ENCODE measurements at regions not wholly inside any gene's neighbourhood (a gene's known extent, or its start where the extent isn't known, plus 50 kb on each side); places are given as distances from the start of the nearest gene placed in this dataset.

DNA sequence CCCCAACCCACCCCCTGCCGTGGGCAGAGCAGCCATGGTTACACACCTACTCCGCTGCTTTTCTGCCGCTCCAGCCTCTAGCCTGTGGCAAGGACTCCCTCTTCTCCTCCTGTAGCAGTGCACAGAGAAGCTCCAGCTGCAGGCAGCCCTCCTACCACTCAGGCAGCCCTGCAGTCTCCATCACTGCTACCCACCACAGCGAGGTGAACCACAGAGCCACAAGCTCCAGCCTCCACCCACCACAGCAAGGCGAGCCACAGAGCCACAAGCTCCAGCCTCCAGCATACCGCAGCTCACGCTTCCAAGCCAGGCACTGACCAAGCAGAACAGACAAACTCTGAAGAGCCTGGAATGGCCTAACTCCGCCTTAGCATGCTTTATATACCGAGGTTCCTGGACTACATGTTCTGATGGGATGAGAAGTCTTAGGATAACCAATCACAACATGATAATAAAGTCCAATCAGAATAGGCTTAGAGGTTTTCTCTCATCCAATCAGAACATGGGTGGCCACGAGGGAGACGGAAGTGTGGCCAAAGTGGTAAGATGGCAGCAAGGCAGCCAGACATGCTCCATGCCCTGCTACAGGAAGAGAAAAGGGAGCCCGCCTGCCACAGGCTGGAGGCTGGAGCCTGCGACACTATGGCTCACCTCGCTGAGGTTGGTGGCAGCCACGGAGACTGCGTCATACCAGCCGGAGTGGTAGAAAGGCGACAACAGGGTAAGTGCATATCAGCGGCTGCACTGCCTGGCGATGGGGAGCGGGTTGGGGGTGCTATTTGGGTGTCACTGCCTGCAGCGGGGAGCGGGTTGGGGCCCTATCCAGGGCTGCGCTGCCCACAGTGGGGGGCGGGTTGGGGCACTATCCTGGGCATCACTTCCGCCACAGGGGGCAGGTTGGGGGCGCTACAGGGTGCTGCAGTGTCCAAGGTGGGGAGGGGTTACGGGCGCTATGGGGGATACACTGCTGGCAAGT is 75.8 kb upstream of the PCAT7 start:
- no peaks in the 10 kb centered on the region for H4K20me1 ChIP-seq (ENCODE audit: control insufficient read depth, extremely low read depth, insufficient read depth, low read length)
- H3K27ac ChIP-seq (ENCODE audit: insufficient read depth, low read length) = no peak overlapping the region

DNA sequence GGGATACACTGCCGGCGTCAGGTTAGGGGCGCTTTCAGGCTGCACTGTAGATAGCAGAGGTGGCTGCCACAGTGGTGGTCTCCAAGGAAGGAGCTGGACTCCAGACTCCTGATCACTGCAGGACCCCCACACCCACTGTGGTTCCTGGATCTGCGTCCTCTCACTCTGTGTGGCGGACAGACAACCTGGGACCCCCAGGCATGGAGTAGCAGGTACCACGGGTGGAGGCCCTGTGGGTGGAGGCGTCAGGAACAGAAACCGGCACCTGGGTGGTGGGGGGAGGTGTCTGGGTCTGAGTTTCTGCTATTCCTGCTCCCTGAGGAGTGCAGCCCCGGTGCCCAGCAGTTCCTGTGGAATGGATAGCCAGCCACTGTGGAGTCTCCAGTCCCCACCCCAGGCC is 75.1 kb upstream of the PCAT7 start:
- Histone ChIP-seq H3K36me3 (ENCODE audit: control insufficient read depth, insufficient read depth, low read length) (no peaks in the 10 kb centered on the region), H3K4me1 (ENCODE audit: control insufficient read depth, extremely low read depth, insufficient read depth, low read length) (no peaks in the 10 kb centered on the region), H3K27me3 (ENCODE audit: control insufficient read depth, insufficient read depth, low read length) (no peaks in the 10 kb centered on the region), H3K9me3 (ENCODE audit: control insufficient read depth, insufficient read depth, low read depth, low read length) (no peaks in the 10 kb centered on the region), H3K27ac (ENCODE audit: insufficient read depth, low read length) (no peak overlapping the region), H3K79me2 (ENCODE audit: control insufficient read depth, insufficient read depth, low read length) (no peaks in the 10 kb centered on the region), H2AFZ (ENCODE audit: low read length) (no peak overlapping the region), H4K20me1 (ENCODE audit: control insufficient read depth, extremely low read depth, insufficient read depth, low read length) (no peaks in the 10 kb centered on the region), H3K9ac (ENCODE audit: insufficient read depth, low read length) (no peak overlapping the region), H3K4me3 (replicated peaks in 1 of 4; ENCODE audit: control extremely low read depth in 1 of 4, insufficient read depth in 1 of 4, low read depth in 3 of 4, low read length in 4 of 4) (no peak overlapping the region), H3K4me2 (ENCODE audit: extremely low read depth, insufficient read depth, low read length) (no peak overlapping the region)
- TF ChIP-seq, protein P1, sequence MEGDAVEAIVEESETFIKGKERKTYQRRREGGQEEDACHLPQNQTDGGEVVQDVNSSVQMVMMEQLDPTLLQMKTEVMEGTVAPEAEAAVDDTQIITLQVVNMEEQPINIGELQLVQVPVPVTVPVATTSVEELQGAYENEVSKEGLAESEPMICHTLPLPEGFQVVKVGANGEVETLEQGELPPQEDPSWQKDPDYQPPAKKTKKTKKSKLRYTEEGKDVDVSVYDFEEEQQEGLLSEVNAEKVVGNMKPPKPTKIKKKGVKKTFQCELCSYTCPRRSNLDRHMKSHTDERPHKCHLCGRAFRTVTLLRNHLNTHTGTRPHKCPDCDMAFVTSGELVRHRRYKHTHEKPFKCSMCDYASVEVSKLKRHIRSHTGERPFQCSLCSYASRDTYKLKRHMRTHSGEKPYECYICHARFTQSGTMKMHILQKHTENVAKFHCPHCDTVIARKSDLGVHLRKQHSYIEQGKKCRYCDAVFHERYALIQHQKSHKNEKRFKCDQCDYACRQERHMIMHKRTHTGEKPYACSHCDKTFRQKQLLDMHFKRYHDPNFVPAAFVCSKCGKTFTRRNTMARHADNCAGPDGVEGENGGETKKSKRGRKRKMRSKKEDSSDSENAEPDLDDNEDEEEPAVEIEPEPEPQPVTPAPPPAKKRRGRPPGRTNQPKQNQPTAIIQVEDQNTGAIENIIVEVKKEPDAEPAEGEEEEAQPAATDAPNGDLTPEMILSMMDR (conservative IDR thresholded peaks at IDR 0.05 in 1 of 2, IDR thresholded peaks at IDR 0.05 in 1 of 2; ENCODE audit: low read depth in 1 of 2, low read length in 2 of 2) = no peak
- no peak for TF ChIP-seq EZH2 (IDR thresholded peaks at IDR 0.05; ENCODE audit: low read length, missing control alignments)
- no peak for DNase-seq (ENCODE audit: low read depth in 2 of 2)

More for the DNA sequence above, 75.8 kb upstream of the PCAT7 start:
- no peak overlapping the region for H3K4me2 ChIP-seq (ENCODE audit: extremely low read depth, insufficient read depth, low read length)
- no peaks in the 10 kb centered on the region for H3K9me3 ChIP-seq (ENCODE audit: control insufficient read depth, insufficient read depth, low read depth, low read length)
- H3K9ac ChIP-seq (ENCODE audit: insufficient read depth, low read length) = no peak overlapping the region
- no peak for TF ChIP-seq EZH2 (IDR thresholded peaks at IDR 0.05; ENCODE audit: low read length, missing control alignments)
- TF ChIP-seq, protein P1 (conservative IDR thresholded peaks at IDR 0.05 in 1 of 2, IDR thresholded peaks at IDR 0.05 in 1 of 2; ENCODE audit: low read depth in 1 of 2, low read length in 2 of 2) = no peak
- no peaks in the 10 kb centered on the region for H3K36me3 ChIP-seq (ENCODE audit: control insufficient read depth, insufficient read depth, low read length)
- H2AFZ ChIP-seq (ENCODE audit: low read length) = no peak overlapping the region
- no peaks in the 10 kb centered on the region for H3K4me1 ChIP-seq (ENCODE audit: control insufficient read depth, extremely low read depth, insufficient read depth, low read length)
- no peaks in the 10 kb centered on the region for H3K79me2 ChIP-seq (ENCODE audit: control insufficient read depth, insufficient read depth, low read length)
- DNase-seq (ENCODE audit: low read depth in 2 of 2) = no peak
- no peaks in the 10 kb centered on the region for H3K27me3 ChIP-seq (ENCODE audit: control insufficient read depth, insufficient read depth, low read length)
- no peak overlapping the region for H3K4me3 ChIP-seq (replicated peaks in 1 of 4; ENCODE audit: control extremely low read depth in 1 of 4, insufficient read depth in 1 of 4, low read depth in 3 of 4, low read length in 4 of 4)

DNA sequence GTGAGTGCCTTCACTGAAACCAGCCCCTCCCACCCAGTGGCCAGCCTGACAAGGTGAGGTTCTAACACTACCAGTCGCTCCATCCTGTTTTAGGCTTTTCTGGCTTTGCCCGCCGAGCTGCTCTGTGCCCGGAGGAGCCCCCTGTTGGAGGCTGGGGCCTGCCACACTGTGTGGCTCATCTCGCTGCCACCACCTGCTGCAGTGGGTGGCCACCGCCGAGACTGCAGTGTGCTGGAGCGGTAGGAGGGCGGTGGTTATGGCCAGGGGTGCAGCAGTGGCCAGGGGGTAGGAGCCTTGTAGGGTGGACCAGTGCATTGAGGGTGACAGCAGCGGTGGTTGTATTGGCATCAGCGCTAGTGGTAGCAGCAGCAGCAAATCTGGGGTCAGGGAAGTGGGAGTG is 74.7 kb upstream of the PCAT7 start:
- Histone ChIP-seq H3K4me2 (ENCODE audit: extremely low read depth, insufficient read depth, low read length) (no peak overlapping the region), H3K27ac (ENCODE audit: insufficient read depth, low read length) (no peak overlapping the region), H3K4me3 (replicated peaks in 1 of 4; ENCODE audit: control extremely low read depth in 1 of 4, insufficient read depth in 1 of 4, low read depth in 3 of 4, low read length in 4 of 4) (no peak overlapping the region), H3K9me3 (ENCODE audit: control insufficient read depth, insufficient read depth, low read depth, low read length) (no peaks in the 10 kb centered on the region), H3K36me3 (ENCODE audit: control insufficient read depth, insufficient read depth, low read length) (no peaks in the 10 kb centered on the region), H3K27me3 (ENCODE audit: control insufficient read depth, insufficient read depth, low read length) (no peaks in the 10 kb centered on the region), H3K4me1 (ENCODE audit: control insufficient read depth, extremely low read depth, insufficient read depth, low read length) (no peaks in the 10 kb centered on the region), H4K20me1 (ENCODE audit: control insufficient read depth, extremely low read depth, insufficient read depth, low read length) (no peaks in the 10 kb centered on the region), H3K79me2 (ENCODE audit: control insufficient read depth, insufficient read depth, low read length) (no peaks in the 10 kb centered on the region), H2AFZ (ENCODE audit: low read length) (no peak overlapping the region), H3K9ac (ENCODE audit: insufficient read depth, low read length) (no peak overlapping the region)
- no peak for TF ChIP-seq EZH2 (IDR thresholded peaks at IDR 0.05; ENCODE audit: low read length, missing control alignments)
- TF ChIP-seq, protein P1 (conservative IDR thresholded peaks at IDR 0.05 in 1 of 2, IDR thresholded peaks at IDR 0.05 in 1 of 2; ENCODE audit: low read depth in 1 of 2, low read length in 2 of 2) = no peak
- no peak for DNase-seq (ENCODE audit: low read depth in 2 of 2)

Data from fibroblast of lung (primary cell).